ENCODE measurements at regions not wholly inside any gene's neighbourhood (a gene's known extent, or its start where the extent isn't known, plus 50 kb on each side); places are given as distances from the start of the nearest gene placed in this dataset.

- ChIA-PET POLR2A (no interaction called here), CTCF (no interaction called here)
- no peak overlapping the region for H3K27ac Mint-ChIP-seq
- no peak overlapping the region for H3K4me3 Mint-ChIP-seq
- DNase-seq = no peak
- TF ChIP-seq CTCF (IDR thresholded peaks at IDR 0.05) = no peak
- no peak for ATAC-seq (ENCODE audit: low read depth)
- intact Hi-C loops (cut with micrococcal nuclease) = no loop called here
- no peaks in the 10 kb centered on the region for H3K27me3 Mint-ChIP-seq
- H3K36me3 Mint-ChIP-seq (ENCODE audit: low read depth) = no peaks in the 10 kb centered on the region
- no peaks in the 10 kb centered on the region for H3K4me1 Mint-ChIP-seq
- no peaks in the 10 kb centered on the region for H3K9me3 Mint-ChIP-seq
These were observed 202.9 kb upstream of the IRX3 start for GRCh38 chr16:54489225-54490111.

DNA sequence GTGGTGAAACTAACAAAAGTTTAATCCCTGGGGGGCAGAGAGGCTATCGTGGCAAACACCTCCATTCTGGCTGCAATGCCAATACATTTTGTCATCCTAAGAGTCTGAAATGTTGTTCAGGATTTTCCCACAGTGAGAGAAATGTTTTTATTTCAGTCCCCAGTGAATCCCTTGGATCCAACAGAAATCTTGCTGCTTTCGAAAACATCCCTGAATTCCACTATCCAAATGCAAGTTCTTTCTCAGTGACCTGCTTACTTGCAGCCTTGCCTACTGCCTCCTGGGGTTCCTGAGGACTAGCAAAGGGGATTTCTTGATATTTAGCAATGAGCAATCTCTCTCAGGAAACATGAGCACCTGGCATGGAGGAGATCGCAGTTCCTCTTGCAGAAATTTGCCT, 202.1 kb upstream of the IRX3 start:
- Mint-ChIP-seq H3K27me3 (no peaks in the 10 kb centered on the region), H3K36me3 (ENCODE audit: low read depth) (no peaks in the 10 kb centered on the region), H3K27ac (no peak overlapping the region), H3K4me1 (no peaks in the 10 kb centered on the region), H3K9me3 (no peaks in the 10 kb centered on the region), H3K4me3 (no peak overlapping the region)
- no peak for TF ChIP-seq CTCF (IDR thresholded peaks at IDR 0.05)
- no peak for DNase-seq
- ATAC-seq (ENCODE audit: low read depth) = no peak
- ChIA-PET POLR2A (no interaction called here), CTCF (no interaction called here)
- intact Hi-C loops (cut with micrococcal nuclease) = no loop called here

- Mint-ChIP-seq H3K27me3 (no peaks in the 10 kb centered on the region), H3K4me3 (no peak overlapping the region), H3K4me1 (no peaks in the 10 kb centered on the region), H3K9me3 (no peaks in the 10 kb centered on the region), H3K27ac (no peak overlapping the region), H3K36me3 (ENCODE audit: low read depth) (no peaks in the 10 kb centered on the region)
- ChIA-PET POLR2A (no interaction called here), CTCF (no interaction called here)
- TF ChIP-seq CTCF (IDR thresholded peaks at IDR 0.05) = no peak
- DNase-seq = no peak
- no peak for ATAC-seq (ENCODE audit: low read depth)
- intact Hi-C loops (cut with micrococcal nuclease) = no loop called here
These were observed 201.3 kb upstream of the IRX3 start for GRCh38 chr16:54487933-54488332.

DNA sequence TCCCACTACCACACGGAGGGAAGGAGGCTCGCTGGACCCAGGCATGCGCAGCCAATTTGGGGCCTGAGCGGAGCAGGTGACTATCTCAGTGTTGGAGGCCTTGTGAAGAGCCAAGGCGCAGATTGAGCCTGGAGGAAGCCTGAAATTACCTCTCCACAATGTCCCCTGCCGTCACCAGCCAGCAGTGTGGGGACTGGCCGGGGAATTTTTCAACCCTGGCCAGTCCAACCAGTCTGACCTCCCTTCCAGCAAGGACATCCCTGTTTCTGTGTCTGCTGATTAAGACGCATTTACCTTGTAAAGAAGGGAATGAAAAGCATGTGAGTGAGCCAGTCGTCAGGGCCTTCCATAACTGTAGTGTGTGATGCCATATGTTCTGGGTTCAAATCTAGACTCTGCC, 198.1 kb upstream of the IRX3 start:
- no peaks in the 10 kb centered on the region for H3K27me3 Mint-ChIP-seq
- ATAC-seq (ENCODE audit: low read depth) (no peak), DNase-seq (no peak)
- no peaks in the 10 kb centered on the region for H3K9me3 Mint-ChIP-seq
- intact Hi-C loops (cut with micrococcal nuclease) = no loop called here
- H3K4me1 Mint-ChIP-seq = no peaks in the 10 kb centered on the region
- ChIA-PET POLR2A (no interaction called here), CTCF (no interaction called here)
- no peak for TF ChIP-seq CTCF (IDR thresholded peaks at IDR 0.05)
- H3K36me3 Mint-ChIP-seq (ENCODE audit: low read depth) = no peaks in the 10 kb centered on the region
- no peak overlapping the region for H3K4me3 Mint-ChIP-seq
- no peak overlapping the region for H3K27ac Mint-ChIP-seq

GRCh38 chr16:54482892-54483574, 196.4 kb upstream of the IRX3 start:
- Mint-ChIP-seq H3K36me3 (ENCODE audit: low read depth) (no peaks in the 10 kb centered on the region), H3K4me1 (no peaks in the 10 kb centered on the region), H3K27ac (no peak overlapping the region), H3K27me3 (no peaks in the 10 kb centered on the region), H3K4me3 (no peak overlapping the region), H3K9me3 (no peaks in the 10 kb centered on the region)
- CTCF ChIA-PET = no interaction called here
- DNase-seq (no peak), ATAC-seq (ENCODE audit: low read depth) (no peak)
- POLR2A ChIA-PET = no interaction called here
- intact Hi-C loops (cut with micrococcal nuclease) = no loop called here
- no peak for TF ChIP-seq CTCF (IDR thresholded peaks at IDR 0.05)

All from activated B cell treated with CpG ODN at 0.5 μM for 24 hours (primary cell).